HG02852 (cell line): ENCODE measurements at regions not wholly inside any gene's neighbourhood (a gene's known extent, or its start where the extent isn't known, plus 50 kb on each side); places are given as distances from the start of the nearest gene placed in this dataset.
"Not testable (repeated sequence)": the region's sequence is repeated elsewhere in the genome, so short reads cannot be mapped to it uniquely, and the experiment has no call there.

Experiments
- ATAC-seq: cut with Tn5 transposase; IDR thresholded peaks from one replicate; pipeline ENCODE4 v1.9.1; 2021; ENCODE audit warnings: mild to moderate bottlenecking, moderate library complexity; ENCODE audit not compliant: unreplicated experiment

DNA sequence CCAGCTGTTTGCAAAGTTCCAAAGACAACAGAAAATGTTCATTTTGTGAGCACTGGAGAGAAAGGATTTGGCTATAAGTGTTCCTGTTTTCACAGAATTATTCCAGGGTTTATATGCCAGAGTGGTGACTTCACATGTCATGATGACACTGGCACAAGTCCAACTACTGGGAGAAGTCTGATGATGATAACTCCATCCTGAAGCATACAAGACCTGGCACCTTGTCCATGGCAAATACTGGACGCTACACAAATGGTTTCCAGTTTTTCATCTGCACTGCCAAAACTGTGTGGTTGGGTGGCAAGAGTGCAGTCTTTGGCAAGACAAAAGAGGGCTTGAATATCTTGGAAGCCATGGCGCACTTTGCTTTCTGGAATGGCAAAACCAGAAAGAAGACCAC is 385.0 kb downstream of the CDH11 start:
- no peak for ATAC-seq

- ATAC-seq: no peak
Measured at GRCh38 chr16:64731891-64732290, 390.0 kb downstream of the CDH11 start.

- ATAC-seq: no peak
Measured at GRCh38 chr16:64730261-64730660, 391.6 kb downstream of the CDH11 start.

DNA sequence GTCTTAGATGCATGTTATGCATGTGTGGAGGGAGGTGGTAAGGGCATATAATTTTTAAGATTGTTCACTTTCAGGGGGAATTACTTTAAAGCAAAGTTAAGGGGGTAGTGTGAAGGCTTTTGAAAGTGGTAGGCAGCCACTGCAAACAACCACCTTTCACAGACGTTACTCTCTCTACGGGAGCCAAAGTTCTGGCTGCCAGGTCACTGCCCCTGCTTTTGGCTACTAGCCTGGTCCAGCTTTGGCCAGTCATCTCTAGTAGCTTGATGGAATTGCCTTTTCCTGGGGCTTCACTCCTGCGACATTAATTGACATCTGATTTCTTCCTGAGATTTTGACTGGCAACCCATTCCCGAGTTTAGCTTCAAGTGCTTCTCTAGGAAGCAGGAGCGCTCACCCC is 397.5 kb downstream of the CDH11 start:
- ATAC-seq: no peak

DNA sequence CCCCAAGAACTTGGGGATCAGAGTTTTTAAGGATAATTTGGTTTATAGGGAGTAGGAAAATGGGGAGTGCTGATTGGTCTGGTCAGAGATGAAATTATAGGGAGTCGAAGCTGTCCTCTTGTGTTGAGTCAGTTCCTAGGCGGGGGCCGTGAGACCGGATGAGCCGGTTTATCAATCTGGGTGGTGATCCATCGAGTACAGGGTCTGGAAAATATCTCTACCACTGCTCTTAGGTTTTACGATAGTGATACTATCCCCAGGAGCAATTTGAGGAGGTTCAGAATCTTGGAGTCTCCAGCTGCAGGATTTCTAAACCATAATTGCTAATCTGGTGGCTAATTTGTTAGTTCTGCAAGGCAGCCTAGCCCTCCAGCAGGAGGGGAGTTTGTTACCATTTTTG is 403.4 kb downstream of the CDH11 start:
- no peak for ATAC-seq

DNA sequence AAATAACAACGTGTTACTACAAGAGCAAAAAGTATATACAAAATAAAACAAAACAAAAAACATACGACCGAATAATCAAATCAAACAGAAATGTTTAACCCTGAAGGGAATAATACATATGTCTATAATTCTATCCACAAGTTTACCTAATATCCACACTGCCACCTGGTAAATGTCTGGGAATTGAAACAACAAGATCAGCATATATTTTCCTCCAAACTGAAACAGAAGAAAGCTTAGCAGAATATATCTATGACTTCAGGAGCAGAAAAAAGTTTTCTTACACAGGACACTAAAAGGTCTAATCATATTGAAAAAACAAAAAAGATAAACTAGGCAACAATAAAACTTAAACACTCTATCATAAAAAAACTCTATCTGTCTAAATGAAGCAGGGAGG is 404.0 kb downstream of the CDH11 start:
- no peak for ATAC-seq

GRCh38 chr16:64715624-64716023 is 406.2 kb downstream of the CDH11 start:
- ATAC-seq: no peak

DNA sequence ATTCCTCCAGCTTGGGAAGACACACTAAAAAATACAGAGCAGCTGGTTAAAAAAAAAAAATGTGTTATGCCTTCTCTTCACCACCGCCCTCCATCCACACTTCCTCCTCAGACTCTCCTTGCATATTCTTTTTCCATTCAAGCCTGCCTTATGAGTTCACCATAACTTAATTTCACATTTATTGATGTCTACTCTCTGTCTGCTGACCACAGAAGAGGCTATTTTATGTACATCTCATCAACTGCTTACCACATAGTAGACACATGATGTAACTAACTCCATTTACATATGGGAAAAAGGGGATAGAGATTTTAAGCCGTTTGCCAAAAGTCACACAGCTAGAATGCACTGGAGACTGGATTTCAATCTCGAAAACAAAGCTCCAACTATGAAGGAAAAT is 409.8 kb downstream of the CDH11 start:
- ATAC-seq: no peak

DNA sequence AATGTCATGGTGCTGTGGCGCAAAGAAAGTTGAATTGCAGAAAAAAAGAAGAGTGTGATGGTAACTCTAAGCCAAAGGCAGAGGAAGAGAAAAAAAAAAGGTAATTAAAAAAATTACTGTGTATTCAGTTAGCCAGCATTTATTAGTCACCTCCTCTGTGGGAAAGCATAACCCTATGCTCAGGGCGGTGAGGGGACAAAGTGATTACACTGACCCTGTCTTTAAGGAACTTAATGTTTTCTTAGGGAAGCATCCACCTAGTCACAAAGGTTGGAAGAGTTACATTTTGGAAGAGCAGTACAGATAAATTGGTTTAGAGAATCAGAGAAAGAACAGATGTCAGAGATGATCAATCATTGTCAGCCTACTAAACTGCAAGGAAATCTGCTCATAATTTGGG is 410.3 kb downstream of the CDH11 start:
- no peak for ATAC-seq

DNA sequence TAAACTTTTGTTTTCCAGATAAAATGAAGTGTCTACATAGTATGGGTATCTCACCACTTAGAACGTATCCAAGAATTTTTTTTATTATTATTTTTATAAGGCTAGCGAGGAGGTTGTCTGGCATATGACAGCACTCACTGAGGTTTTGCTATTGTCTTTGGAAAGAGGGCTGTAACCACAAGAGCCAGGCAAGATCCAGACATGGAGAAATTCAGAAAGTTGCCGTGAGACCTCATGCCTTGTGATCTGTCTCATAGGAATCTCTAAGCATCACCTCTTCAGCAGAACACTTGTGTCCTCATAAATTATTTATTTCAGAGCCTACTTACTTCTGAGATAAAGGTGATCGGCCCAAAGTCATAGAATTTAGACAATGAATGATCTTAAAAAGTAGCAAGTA is 410.8 kb downstream of the CDH11 start:
- ATAC-seq: no peak

GRCh38 chr16:64705443-64705842 is 416.4 kb downstream of the CDH11 start:
- ATAC-seq: no peak

DNA sequence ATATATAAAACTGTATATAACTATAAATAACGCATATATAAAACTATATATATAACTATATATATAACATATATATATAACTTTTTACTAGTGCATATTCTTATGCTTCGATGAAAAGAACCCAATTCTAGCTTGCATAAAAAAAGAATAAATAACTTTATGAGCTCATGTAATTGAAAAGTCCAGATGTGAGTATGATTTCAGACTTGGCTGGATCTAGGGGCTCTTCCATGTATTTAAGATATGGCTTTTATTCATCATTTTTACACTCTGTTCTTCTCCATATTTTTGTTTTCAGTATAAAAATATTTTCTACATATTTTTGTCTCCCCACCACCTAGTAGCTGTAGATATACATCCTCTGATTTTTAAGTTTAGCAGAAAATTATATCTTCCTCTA is 417.5 kb downstream of the CDH11 start:
- ATAC-seq: no peak

GRCh38 chr16:64702415-64702814 is 419.4 kb downstream of the CDH11 start:
- no peak for ATAC-seq

DNA sequence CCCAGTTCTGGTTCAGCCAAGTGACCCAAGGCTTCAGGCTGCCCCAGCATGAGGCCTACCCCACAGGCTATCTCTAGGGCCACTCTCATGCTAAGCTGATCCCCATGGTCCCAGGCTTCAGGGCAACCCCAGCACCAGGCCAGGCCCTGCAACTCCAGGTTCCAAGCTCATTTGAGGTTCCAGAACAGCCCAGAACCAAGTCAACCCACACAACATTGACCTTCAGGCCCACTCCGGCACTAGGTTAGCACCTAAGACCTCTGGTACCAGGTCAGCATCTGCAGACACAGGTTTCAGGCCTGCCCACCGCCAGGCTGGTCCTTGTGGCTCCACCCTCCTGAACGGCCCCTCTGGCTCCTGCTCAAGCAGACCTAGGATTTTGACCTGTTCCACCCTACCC is 421.2 kb downstream of the CDH11 start:
- ATAC-seq: no peak

DNA sequence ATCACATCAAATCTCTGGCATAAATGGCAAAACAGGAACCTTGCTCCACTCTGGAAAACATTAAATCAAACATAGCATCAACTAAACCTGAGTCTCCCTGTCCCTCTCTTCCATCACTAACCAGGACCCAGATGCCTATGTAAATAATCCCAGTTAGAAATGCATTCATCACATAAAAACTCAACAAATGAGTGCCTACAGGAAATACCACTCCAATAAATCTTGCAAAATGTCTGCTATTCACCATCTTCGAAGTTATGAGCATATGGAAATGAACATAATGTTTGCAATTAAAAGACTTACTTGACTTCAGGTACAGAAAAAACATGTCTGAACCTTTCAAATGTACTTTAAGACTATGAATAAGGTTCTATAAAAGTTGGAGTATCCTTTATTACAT is 425.0 kb downstream of the CDH11 start:
- ATAC-seq: no peak

DNA sequence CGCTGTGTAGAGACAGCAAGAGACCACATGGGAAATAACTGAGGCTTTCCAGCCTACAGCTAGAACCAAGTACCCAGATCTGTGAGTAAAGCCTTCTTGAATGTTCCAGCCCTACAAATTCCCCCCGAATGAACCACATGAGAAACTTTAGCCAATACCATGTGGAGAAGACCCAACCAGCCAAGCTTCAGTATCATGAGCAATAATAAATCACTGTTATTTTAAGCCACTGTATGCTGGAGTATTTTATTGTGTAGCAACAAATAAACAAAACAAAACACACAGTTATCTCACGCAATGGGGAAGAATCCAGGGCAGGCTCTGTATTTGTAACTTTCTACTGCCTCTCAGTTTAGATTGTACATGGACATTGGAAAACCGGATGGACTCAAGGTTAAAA is 426.2 kb downstream of the CDH11 start:
- ATAC-seq: no peak

GRCh38 chr16:64693946-64694345 is 427.9 kb downstream of the CDH11 start:
- no peak for ATAC-seq

- no peak for ATAC-seq
Measured at GRCh38 chr16:64687786-64688185, 434.1 kb downstream of the CDH11 start.

DNA sequence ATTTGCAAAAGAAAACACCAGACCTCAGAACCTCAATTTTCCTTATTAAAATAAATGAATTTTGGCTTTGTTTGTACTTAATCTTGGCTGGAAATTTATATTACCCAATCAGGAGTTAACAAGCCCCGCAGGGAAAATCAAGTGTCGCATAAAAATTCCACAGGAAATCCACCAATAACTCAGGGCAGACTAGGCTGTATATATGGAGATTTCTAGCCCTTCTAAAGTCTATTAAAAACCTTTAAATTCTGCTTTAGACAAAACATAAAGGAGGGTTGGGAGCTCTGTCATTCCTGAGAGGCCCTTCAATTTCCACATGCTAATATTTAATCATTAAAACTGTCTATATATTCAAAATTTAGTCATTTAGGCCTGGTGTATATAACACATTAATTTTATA is 434.7 kb downstream of the CDH11 start:
- ATAC-seq: no peak

DNA sequence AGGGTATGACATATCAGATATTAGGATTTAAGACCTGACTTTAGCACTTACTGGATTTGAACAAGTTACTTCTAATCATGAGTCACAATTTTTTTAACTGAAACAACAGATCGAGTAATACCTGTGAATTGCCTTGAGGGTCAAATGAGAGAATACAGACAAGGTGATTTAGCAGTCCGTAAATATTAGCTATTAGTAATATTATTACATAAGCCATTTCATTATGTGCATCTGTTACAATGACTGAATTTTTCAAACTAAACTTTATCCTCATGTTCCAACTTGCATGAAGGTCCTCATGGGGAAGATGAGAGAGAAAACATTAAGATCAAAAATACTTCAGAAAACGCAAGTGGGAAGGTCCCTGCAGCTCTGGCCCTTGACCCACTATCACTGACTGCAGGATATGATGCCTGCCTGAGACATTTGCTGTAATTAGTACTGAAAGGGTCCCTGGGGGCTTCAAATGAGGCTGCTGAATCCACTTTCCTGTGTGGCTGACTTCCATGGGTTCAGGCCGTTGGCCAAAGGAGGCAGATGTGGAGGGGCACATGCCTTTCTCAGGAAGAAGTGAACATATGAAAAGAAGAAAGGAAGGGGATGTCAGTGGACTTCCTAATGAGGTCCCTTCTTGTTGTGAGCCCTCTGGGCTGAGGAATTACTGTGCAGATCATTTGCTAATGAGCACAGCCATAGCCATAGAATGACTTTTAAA is 441.7 kb downstream of the CDH11 start:
- ATAC-seq: no peak

DNA sequence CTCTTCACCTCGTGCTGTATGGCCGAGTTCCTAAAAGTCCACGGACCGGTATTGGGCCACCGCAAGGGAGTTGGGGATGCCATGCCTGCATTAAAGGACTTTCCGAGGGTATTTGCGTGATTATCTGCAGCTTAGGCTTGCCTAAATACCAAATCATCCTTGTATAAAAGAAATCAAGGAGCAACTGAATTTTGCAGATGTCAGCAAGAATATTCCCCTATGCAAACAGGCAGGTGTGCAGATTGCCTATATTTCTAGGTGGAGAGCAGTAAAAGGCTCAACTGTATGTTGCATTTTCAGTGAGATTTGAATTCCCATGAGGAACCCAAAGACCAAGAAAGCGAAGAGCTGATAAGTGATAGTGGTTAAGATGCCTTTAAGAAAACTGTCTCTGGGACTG is 452.3 kb downstream of the CDH11 start:
- ATAC-seq: no peak

DNA sequence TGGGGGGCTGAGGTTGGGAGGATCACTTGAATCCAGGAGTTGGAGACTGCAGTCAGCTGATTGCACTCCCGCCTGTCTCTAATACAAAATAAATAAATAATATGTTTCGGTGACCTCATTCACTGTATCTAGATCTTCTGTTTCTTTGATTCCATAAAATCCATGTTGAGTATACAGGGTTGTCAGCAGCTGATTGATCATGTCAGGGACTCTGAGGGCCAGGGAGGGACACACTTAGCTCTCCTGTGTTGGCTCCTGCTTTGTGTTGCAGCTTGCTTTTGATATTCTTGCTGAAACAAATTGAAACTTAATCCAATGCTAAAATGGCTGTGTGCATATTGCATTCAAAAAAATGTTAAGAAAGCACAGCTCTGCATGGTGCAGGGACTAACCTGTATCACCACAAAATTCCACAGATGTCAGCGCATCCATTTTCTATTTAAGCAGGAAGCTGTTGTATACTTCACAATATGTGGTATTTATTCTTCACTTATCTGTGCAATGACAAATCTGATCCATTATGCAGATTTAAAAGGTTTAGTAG is 454.5 kb downstream of the CDH11 start:
- no peak for ATAC-seq

DNA sequence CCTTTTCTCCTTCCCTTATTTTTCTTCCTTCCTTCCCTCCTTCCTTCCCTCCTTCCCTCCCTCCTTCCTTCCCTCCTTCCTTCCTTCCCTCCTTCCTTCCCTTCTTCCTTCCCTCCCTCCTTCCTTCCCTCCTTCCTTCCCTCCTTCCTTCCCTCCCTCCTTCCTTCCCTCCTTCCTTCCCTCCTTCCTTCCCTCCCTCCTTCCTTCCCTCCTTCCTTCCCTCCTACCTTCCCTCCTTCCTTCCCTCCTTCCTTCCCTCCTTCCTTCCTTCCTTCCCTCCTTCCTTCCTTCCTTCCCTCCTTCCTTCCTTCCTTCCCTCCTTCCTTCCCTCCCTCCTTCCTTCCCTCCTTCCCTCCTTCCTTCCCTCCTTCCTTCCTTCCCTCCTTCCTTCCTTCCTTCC is 459.6 kb downstream of the CDH11 start:
- not testable (repeated sequence) for ATAC-seq
